Ishikawa (cell line): ENCODE measurements at regions not wholly inside any gene's neighbourhood (a gene's known extent, or its start where the extent isn't known, plus 50 kb on each side); places are given as distances from the start of the nearest gene placed in this dataset.

Experiments
- EP300 ChIP-seq: IDR thresholded peaks from 2 replicates; pipeline ENCODE4 v1.6.1; 2012; ENCODE audit warnings: borderline replicate concordance
- TF ChIP-seq, protein P1 (sequence below): IDR thresholded peaks from 2 replicates; pipeline ENCODE4 v1.6.1; 2012
- TF ChIP-seq, protein P2 (sequence below): IDR thresholded peaks from 2 replicates; pipeline ENCODE4 v1.6.1; 2012; ENCODE audit warnings: low read depth, mild to moderate bottlenecking

DNA sequence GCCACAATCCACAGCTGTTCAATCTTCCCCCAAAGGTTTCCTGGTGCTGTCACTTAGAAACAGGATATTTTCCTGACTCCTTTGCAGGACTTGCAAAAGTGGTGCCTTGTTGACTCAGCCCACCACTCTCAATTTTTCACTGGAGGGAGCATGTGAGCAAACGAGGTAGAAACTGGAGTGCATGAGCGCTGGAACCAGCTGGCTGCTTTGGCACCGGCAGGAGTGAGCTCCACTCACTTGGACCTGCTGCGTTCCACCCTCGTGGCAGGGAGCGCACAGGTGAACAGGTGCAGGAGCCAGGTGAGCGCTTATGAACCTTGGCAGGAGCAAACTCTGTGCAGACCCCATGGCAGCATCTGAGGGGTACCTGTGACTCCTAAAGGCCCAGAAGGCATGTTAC lies 364.1 kb upstream of the RORB start:
- TF ChIP-seq, protein P1, sequence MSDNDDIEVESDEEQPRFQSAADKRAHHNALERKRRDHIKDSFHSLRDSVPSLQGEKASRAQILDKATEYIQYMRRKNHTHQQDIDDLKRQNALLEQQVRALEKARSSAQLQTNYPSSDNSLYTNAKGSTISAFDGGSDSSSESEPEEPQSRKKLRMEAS: no peak
- TF ChIP-seq, protein P2, sequence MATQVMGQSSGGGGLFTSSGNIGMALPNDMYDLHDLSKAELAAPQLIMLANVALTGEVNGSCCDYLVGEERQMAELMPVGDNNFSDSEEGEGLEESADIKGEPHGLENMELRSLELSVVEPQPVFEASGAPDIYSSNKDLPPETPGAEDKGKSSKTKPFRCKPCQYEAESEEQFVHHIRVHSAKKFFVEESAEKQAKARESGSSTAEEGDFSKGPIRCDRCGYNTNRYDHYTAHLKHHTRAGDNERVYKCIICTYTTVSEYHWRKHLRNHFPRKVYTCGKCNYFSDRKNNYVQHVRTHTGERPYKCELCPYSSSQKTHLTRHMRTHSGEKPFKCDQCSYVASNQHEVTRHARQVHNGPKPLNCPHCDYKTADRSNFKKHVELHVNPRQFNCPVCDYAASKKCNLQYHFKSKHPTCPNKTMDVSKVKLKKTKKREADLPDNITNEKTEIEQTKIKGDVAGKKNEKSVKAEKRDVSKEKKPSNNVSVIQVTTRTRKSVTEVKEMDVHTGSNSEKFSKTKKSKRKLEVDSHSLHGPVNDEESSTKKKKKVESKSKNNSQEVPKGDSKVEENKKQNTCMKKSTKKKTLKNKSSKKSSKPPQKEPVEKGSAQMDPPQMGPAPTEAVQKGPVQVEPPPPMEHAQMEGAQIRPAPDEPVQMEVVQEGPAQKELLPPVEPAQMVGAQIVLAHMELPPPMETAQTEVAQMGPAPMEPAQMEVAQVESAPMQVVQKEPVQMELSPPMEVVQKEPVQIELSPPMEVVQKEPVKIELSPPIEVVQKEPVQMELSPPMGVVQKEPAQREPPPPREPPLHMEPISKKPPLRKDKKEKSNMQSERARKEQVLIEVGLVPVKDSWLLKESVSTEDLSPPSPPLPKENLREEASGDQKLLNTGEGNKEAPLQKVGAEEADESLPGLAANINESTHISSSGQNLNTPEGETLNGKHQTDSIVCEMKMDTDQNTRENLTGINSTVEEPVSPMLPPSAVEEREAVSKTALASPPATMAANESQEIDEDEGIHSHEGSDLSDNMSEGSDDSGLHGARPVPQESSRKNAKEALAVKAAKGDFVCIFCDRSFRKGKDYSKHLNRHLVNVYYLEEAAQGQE: no peak
- no peak for TF ChIP-seq EP300
